Kidney epithelial cell (primary cell): ENCODE measurements at regions not wholly inside any gene's neighbourhood (a gene's known extent, or its start where the extent isn't known, plus 50 kb on each side); places are given as distances from the start of the nearest gene placed in this dataset.
"Not testable (repeated sequence)": the region's sequence is repeated elsewhere in the genome, so short reads cannot be mapped to it uniquely, and the experiment has no call there.

ENCODE experiments used
- DNase-seq: peaks from one replicate; pipeline ENCODE4 v3.0.0-alpha.2; 2010; ENCODE audit warnings: low read depth
- H3K27me3 ChIP-seq: 2 replicates; pipeline ENCODE4 v1.6.0; 2011; ENCODE audit warnings: low read length; ENCODE audit not compliant: control insufficient read depth, insufficient read depth
- H3K36me3 ChIP-seq: 2 replicates; pipeline ENCODE4 v1.5.1; 2011; ENCODE audit warnings: low read length; ENCODE audit not compliant: control insufficient read depth, insufficient read depth
- H3K4me3 ChIP-seq: 2 replicates; pipeline ENCODE4 v1.5.1; 2011; ENCODE audit warnings: low read depth, mild to moderate bottlenecking, control low read depth, low read length
- CTCF ChIP-seq: IDR thresholded peaks from 2 replicates; pipeline ENCODE4 v1.5.1; 2011; ENCODE audit warnings: mild to moderate bottlenecking, moderate library complexity, low read length, control low read depth, inconsistent platforms; ENCODE audit not compliant: insufficient read depth, poor library complexity, severe bottlenecking

- DNase-seq: no peak
- TF ChIP-seq CTCF: no peak
- H3K4me3 ChIP-seq: no peak overlapping the region
- H3K27me3 ChIP-seq: no peaks in the 10 kb centered on the region
- H3K36me3 ChIP-seq: no peaks in the 10 kb centered on the region
Observed at GRCh38 chr5:27450607-27451006, 412.2 kb upstream of the CDH9 start.

GRCh38 chr5:27439383-27439782 lies 401.0 kb upstream of the CDH9 start:
- H3K27me3 ChIP-seq, DNase-seq, H3K4me3 ChIP-seq, H3K36me3 ChIP-seq: not testable (repeated sequence)

- DNase-seq: peak; percentile 64
- TF ChIP-seq CTCF: no peak
- H3K36me3 ChIP-seq: no peaks in the 10 kb centered on the region
- H3K4me3 ChIP-seq: no peak overlapping the region
- H3K27me3 ChIP-seq: no peaks in the 10 kb centered on the region
Observed at GRCh38 chr5:27437594-27438200, 399.3 kb upstream of the CDH9 start.

GRCh38 chr5:27434335-27434734 lies 395.9 kb upstream of the CDH9 start:
- Histone ChIP-seq H3K36me3 (no peaks in the 10 kb centered on the region), H3K27me3 (no peaks in the 10 kb centered on the region), H3K4me3 (no peak overlapping the region)
- TF ChIP-seq CTCF: no peak
- DNase-seq: no peak

GRCh38 chr5:27414099-27414498 lies 375.7 kb upstream of the CDH9 start:
- no peaks in the 10 kb centered on the region for H3K36me3 ChIP-seq
- no peak for TF ChIP-seq CTCF
- H3K4me3 ChIP-seq: no peak overlapping the region
- no peak for DNase-seq
- H3K27me3 ChIP-seq: no peaks in the 10 kb centered on the region

GRCh38 chr5:27412384-27412783 lies 374.0 kb upstream of the CDH9 start:
- Histone ChIP-seq H3K4me3 (no peak overlapping the region), H3K27me3 (no peaks in the 10 kb centered on the region), H3K36me3 (no peaks in the 10 kb centered on the region)
- no peak for TF ChIP-seq CTCF
- DNase-seq: no peak

GRCh38 chr5:27406020-27406419 lies 367.6 kb upstream of the CDH9 start:
- TF ChIP-seq CTCF: no peak
- DNase-seq: no peak
- no peaks in the 10 kb centered on the region for H3K36me3 ChIP-seq

More at GRCh38 chr5:27406020-27406419, 367.6 kb upstream of the CDH9 start:
- H3K27me3 ChIP-seq: no peaks in the 10 kb centered on the region
- H3K4me3 ChIP-seq: no peak overlapping the region
